Activated T-helper 1 cell treated with anti-CD3 and anti-CD28 coated beads, Interleukin-12 subunit alpha, Interleukin-12 subunit beta, Interleukin-2, Interleukin-4 antibody, amounts not matched to agents 30 ng/mL and 10 ng/mL and 1 ng/mL, durations not matched to agents 14 hours and 24 hours and 36 hours (primary cell): ENCODE measurements at regions not wholly inside any gene's neighbourhood (a gene's known extent, or its start where the extent isn't known, plus 50 kb on each side); places are given as distances from the start of the nearest gene placed in this dataset.

ENCODE experiments used
- DNase-seq: peaks from one replicate; pipeline ENCODE4 v3.0.0; 2021; ENCODE audit warnings: low spot score
- H3K27ac Mint-ChIP-seq: one replicate; pipeline ENCODE4 v1.8.0; 2021; ENCODE audit warnings: mild to moderate bottlenecking, mixed read lengths
- H3K27me3 Mint-ChIP-seq: one replicate; pipeline ENCODE4 v1.8.0; 2022; ENCODE audit warnings: mild to moderate bottlenecking, moderate library complexity, mixed read lengths; ENCODE audit not compliant: insufficient read depth
- H3K36me3 Mint-ChIP-seq: one replicate; pipeline ENCODE4 v1.8.0; 2021; ENCODE audit warnings: low read depth, mixed read lengths
- H3K4me1 Mint-ChIP-seq: one replicate; pipeline ENCODE4 v1.8.0; 2021; ENCODE audit warnings: low read depth, mixed read lengths
- H3K4me3 Mint-ChIP-seq: one replicate; pipeline ENCODE4 v1.8.0; 2021; ENCODE audit warnings: mild to moderate bottlenecking, moderate library complexity, mixed read lengths
- H3K9me3 Mint-ChIP-seq: one replicate; pipeline ENCODE4 v1.8.0; 2021; ENCODE audit warnings: mixed read lengths
- intact Hi-C: fragments of 100-400 bp; cut with micrococcal nuclease; formaldehyde crosslinking; loops from one replicate; pipeline ENCODE4 v1.15.1; 2024

GRCh38 chr13:22332416-22332815, 661.5 kb downstream of the FGF9 start:
- no peak for DNase-seq
- no peak overlapping the region for H3K4me3 Mint-ChIP-seq
- peaks cover 5% of the 10 kb centered on the region for H3K9me3 Mint-ChIP-seq
- no peak overlapping the region for H3K27ac Mint-ChIP-seq
- no peaks in the 10 kb centered on the region for H3K4me1 Mint-ChIP-seq
- H3K36me3 Mint-ChIP-seq: no peaks in the 10 kb centered on the region
- intact Hi-C loops: no loop called here
- H3K27me3 Mint-ChIP-seq: no peaks in the 10 kb centered on the region

- no peak for DNase-seq
- Mint-ChIP-seq H3K9me3 (peaks cover 10% of the 10 kb centered on the region), H3K4me1 (no peaks in the 10 kb centered on the region), H3K27me3 (no peaks in the 10 kb centered on the region), H3K27ac (no peak overlapping the region), H3K4me3 (no peak overlapping the region), H3K36me3 (no peaks in the 10 kb centered on the region)
- intact Hi-C loops: no loop called here
Observed at GRCh38 chr13:22336460-22336859, 665.6 kb downstream of the FGF9 start.

GRCh38 chr13:22357132-22357531, 686.3 kb downstream of the FGF9 start:
- Mint-ChIP-seq H3K4me1 (peaks cover 7% of the 10 kb centered on the region), H3K27ac (no peak overlapping the region), H3K36me3 (no peaks in the 10 kb centered on the region), H3K27me3 (no peaks in the 10 kb centered on the region), H3K4me3 (no peak overlapping the region), H3K9me3 (peaks cover 6% of the 10 kb centered on the region)
- DNase-seq: no peak
- intact Hi-C loops: no loop called here

- no peak for DNase-seq
- intact Hi-C loops: no loop called here
- Mint-ChIP-seq H3K36me3 (no peaks in the 10 kb centered on the region), H3K9me3 (peaks cover 34% of the 10 kb centered on the region), H3K4me1 (no peaks in the 10 kb centered on the region), H3K4me3 (no peak overlapping the region), H3K27ac (no peak overlapping the region), H3K27me3 (peaks cover 2% of the 10 kb centered on the region)
Observed at GRCh38 chr13:22369090-22369489, 698.2 kb downstream of the FGF9 start.

- intact Hi-C loops: no loop called here
- Mint-ChIP-seq H3K27me3 (peaks cover 2% of the 10 kb centered on the region), H3K4me1 (no peaks in the 10 kb centered on the region)
Observed at GRCh38 chr13:22369840-22370239, 699.0 kb downstream of the FGF9 start.

GRCh38 chr13:22372261-22372660, 701.4 kb downstream of the FGF9 start:
- Mint-ChIP-seq H3K9me3 (peaks cover 33% of the 10 kb centered on the region), H3K27ac (no peak overlapping the region), H3K4me3 (no peak overlapping the region), H3K4me1 (no peaks in the 10 kb centered on the region), H3K27me3 (peaks cover 2% of the 10 kb centered on the region), H3K36me3 (no peaks in the 10 kb centered on the region)
- intact Hi-C loops: no loop called here
- no peak for DNase-seq

More at GRCh38 chr13:22369840-22370239, 699.0 kb downstream of the FGF9 start:
- H3K36me3 Mint-ChIP-seq: no peaks in the 10 kb centered on the region
- no peak overlapping the region for H3K27ac Mint-ChIP-seq
- no peak for DNase-seq
- no peak overlapping the region for H3K4me3 Mint-ChIP-seq
- H3K9me3 Mint-ChIP-seq: peaks cover 33% of the 10 kb centered on the region

DNA sequence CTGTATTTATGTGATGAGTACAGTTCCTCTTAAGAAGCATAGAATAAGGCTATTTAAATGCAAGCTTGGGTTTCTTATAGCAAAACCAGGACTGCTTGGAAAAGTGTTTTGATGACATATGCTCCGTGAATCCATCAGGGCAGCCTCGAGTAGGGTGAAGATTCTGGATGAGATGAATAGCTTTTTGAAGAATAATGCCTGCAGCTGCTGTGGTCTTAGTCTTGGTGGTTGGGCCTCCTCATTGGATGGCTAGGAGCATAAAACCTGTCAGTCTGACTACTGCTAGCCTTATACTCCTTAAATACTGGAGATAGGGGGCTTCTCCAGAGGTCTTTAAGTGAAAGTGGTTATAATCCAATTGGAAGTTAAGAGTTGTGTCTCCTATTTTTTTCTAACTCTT, 704.3 kb downstream of the FGF9 start:
- Mint-ChIP-seq H3K27me3 (no peaks in the 10 kb centered on the region), H3K4me3 (no peak overlapping the region), H3K9me3 (peaks cover 40% of the 10 kb centered on the region), H3K4me1 (no peaks in the 10 kb centered on the region), H3K27ac (no peak overlapping the region), H3K36me3 (no peaks in the 10 kb centered on the region)
- intact Hi-C loops: no loop called here
- DNase-seq: no peak

- DNase-seq: no peak
- intact Hi-C loops: no loop called here
- Mint-ChIP-seq H3K4me1 (no peaks in the 10 kb centered on the region), H3K9me3 (peaks cover 14% of the 10 kb centered on the region), H3K36me3 (no peaks in the 10 kb centered on the region), H3K4me3 (no peak overlapping the region), H3K27ac (no peak overlapping the region), H3K27me3 (no peaks in the 10 kb centered on the region)
Observed at GRCh38 chr13:22387899-22388298, 717.0 kb downstream of the FGF9 start.

DNA sequence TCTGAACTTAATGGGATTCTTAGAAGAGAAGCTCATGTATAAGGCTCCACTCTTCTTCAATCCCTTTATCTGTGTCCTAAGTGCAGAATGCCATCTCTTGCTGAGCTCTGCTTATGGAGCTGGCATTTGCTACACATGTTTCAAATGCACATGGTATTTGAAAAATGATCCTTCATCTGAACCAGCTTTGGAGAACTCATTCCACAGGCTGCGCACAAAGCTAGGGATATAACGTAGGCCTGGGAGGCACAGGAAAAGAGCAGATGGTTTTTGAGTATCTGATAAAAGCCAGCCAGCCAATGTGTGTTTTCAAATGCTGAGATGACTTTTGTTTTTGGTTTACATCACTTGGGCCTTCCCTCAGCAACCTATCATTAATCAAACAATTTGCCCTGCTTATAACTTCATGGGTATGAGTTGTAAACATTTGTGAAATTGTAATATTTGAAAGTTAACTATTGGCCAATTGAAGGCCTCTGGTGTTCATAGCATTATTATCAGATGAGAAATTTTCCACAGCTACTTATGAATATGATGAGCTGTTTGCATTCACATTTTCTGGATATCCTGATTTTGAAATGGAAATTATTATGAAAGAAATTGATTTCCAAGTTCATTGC, 729.0 kb downstream of the FGF9 start:
- no peak for DNase-seq

GRCh38 chr13:22402682-22403081, 731.8 kb downstream of the FGF9 start:
- Mint-ChIP-seq H3K36me3 (no peaks in the 10 kb centered on the region), H3K9me3 (peaks cover 5% of the 10 kb centered on the region), H3K27ac (no peak overlapping the region), H3K4me3 (no peak overlapping the region), H3K27me3 (no peaks in the 10 kb centered on the region), H3K4me1 (no peaks in the 10 kb centered on the region)
- intact Hi-C loops: no loop called here
- no peak for DNase-seq

More for the DNA sequence above, 729.0 kb downstream of the FGF9 start:
- intact Hi-C loops: no loop called here
- Mint-ChIP-seq H3K9me3 (peaks cover 5% of the 10 kb centered on the region), H3K27me3 (no peaks in the 10 kb centered on the region), H3K4me1 (no peaks in the 10 kb centered on the region), H3K27ac (no peak overlapping the region), H3K4me3 (no peak overlapping the region), H3K36me3 (no peaks in the 10 kb centered on the region)

DNA sequence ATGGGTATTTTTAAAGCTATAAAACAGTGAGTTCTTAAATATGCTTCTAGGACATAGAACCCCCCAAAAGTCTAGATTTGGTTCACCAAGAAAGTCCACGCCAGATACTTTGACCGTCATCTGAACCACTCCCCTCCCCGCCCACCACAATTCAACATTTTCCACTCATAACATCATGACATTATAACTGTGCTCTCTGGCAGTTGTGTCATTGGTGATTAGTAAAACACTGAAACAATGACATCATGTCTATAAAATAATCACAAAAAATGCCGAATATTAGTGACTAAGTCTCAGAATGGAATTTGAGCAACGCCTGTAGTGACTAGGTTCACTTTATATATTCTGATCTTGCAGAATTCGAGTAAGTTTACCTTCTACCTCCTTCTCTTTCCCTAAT, 732.3 kb downstream of the FGF9 start:
- H3K27ac Mint-ChIP-seq: no peak overlapping the region
- H3K4me3 Mint-ChIP-seq: no peak overlapping the region
- no peaks in the 10 kb centered on the region for H3K27me3 Mint-ChIP-seq
- H3K4me1 Mint-ChIP-seq: no peaks in the 10 kb centered on the region
- H3K9me3 Mint-ChIP-seq: peaks cover 5% of the 10 kb centered on the region
- no peaks in the 10 kb centered on the region for H3K36me3 Mint-ChIP-seq
- intact Hi-C loops: no loop called here
- DNase-seq: no peak

DNA sequence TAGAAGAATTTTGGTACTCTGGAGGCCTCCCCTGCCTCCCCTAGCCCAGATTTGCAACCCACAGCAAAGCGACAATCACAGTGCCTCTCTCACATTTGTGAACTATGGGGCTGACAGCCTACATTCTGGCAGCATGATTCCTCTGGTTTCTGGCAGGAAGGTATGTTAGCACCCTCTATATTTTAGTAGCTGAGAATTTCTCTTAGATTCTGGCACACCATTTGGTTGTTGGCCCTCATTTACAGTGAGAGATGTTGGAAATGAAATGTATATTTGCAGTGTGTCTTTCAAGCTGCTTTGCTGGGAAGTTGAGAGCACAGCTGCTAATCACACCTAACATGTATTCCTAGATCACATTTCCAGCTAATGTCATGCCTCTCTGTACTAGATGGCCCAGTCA, 735.0 kb downstream of the FGF9 start:
- Mint-ChIP-seq H3K4me1 (no peaks in the 10 kb centered on the region), H3K36me3 (no peaks in the 10 kb centered on the region), H3K27ac (no peak overlapping the region), H3K4me3 (no peak overlapping the region), H3K27me3 (no peaks in the 10 kb centered on the region), H3K9me3 (peaks cover 10% of the 10 kb centered on the region)
- intact Hi-C loops: no loop called here
- no peak for DNase-seq

GRCh38 chr13:22412452-22412851, 741.6 kb downstream of the FGF9 start:
- no peak overlapping the region for H3K4me3 Mint-ChIP-seq
- no peak for DNase-seq
- H3K36me3 Mint-ChIP-seq: no peaks in the 10 kb centered on the region
- intact Hi-C loops: no loop called here
- H3K27ac Mint-ChIP-seq: no peak overlapping the region
- H3K27me3 Mint-ChIP-seq: no peaks in the 10 kb centered on the region
- peaks cover 47% of the 10 kb centered on the region for H3K9me3 Mint-ChIP-seq
- no peaks in the 10 kb centered on the region for H3K4me1 Mint-ChIP-seq

DNA sequence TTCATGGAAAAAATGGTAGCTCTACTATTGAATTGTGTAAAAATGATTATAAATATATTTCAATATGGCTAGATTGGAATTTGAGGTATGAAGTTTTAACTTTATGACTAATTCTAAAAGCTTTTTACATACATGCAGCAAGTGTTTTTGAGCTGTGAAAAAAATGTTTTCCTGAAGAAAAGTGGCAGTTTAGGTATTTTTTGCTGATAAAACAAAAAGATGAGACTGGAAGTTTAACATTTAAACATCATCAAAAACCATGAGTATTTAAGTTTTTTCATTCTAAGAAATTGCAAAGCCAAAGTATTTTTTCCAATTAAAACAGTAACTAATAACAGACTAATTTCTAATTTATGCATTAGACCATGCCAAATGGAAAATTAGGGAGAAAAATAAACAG, 751.1 kb downstream of the FGF9 start:
- no peaks in the 10 kb centered on the region for H3K36me3 Mint-ChIP-seq
- H3K4me1 Mint-ChIP-seq: no peaks in the 10 kb centered on the region
- intact Hi-C loops: no loop called here

More for the DNA sequence above, 751.1 kb downstream of the FGF9 start:
- no peak overlapping the region for H3K27ac Mint-ChIP-seq
- no peak overlapping the region for H3K4me3 Mint-ChIP-seq
- H3K27me3 Mint-ChIP-seq: no peaks in the 10 kb centered on the region
- H3K9me3 Mint-ChIP-seq: peaks cover 22% of the 10 kb centered on the region
- no peak for DNase-seq
